ENCODE measurements at regions not wholly inside any gene's neighbourhood (a gene's known extent, or its start where the extent isn't known, plus 50 kb on each side); places are given as distances from the start of the nearest gene placed in this dataset.
"Not testable (repeated sequence)": the region's sequence is repeated elsewhere in the genome, so short reads cannot be mapped to it uniquely, and the experiment has no call there.

- H3K36me3 ChIP-seq: no peaks in the 10 kb centered on the region
- H3K4me3 ChIP-seq: no peak overlapping the region
- H3K9me3 ChIP-seq: peaks cover 3 to 13% of the 10 kb centered on the region in 2 donors
- no peaks in the 10 kb centered on the region for H3K27me3 ChIP-seq
- no peak for DNase-seq (ENCODE audit: low spot score in 2 of 2)
- no peak for TF ChIP-seq CTCF (IDR thresholded peaks at IDR 0.05)
- H3K4me1 ChIP-seq: no peaks in the 10 kb centered on the region
- H3K27ac ChIP-seq: no peak overlapping the region
- intact Hi-C loops (cut with DNase I): no loop called here
Measured at GRCh38 chr19:56980906-56981305, 138.9 kb upstream of the USP29 start.

- H3K4me3 ChIP-seq; H3K27me3 ChIP-seq; H3K27ac ChIP-seq; H3K36me3 ChIP-seq; intact Hi-C loops (cut with DNase I); DNase-seq (ENCODE audit: low spot score in 2 of 2); H3K4me1 ChIP-seq: not testable (repeated sequence)
- peaks cover 3 to 13% of the 10 kb centered on the region in 2 donors for H3K9me3 ChIP-seq
Measured at GRCh38 chr19:56981440-56981839, 138.3 kb upstream of the USP29 start.

GRCh38 chr19:56983171-56983570 is 136.6 kb upstream of the USP29 start:
- peaks cover 3 to 13% of the 10 kb centered on the region in 2 donors for H3K9me3 ChIP-seq

GRCh38 chr19:56983804-56984203 is 136.0 kb upstream of the USP29 start:
- no peaks in the 10 kb centered on the region for H3K4me1 ChIP-seq
- intact Hi-C loops (cut with DNase I): no loop called here
- no peak for DNase-seq (ENCODE audit: low spot score in 2 of 2)
- H3K27me3 ChIP-seq: no peaks in the 10 kb centered on the region
- H3K4me3 ChIP-seq: no peak overlapping the region
- no peak for TF ChIP-seq CTCF (IDR thresholded peaks at IDR 0.05)
- no peak overlapping the region for H3K27ac ChIP-seq
- H3K9me3 ChIP-seq: peaks cover 3 to 13% of the 10 kb centered on the region in 2 donors
- no peaks in the 10 kb centered on the region for H3K36me3 ChIP-seq

More at GRCh38 chr19:56983171-56983570, 136.6 kb upstream of the USP29 start:
- Histone ChIP-seq H3K36me3 (no peaks in the 10 kb centered on the region), H3K4me1 (no peaks in the 10 kb centered on the region), H3K4me3 (no peak overlapping the region), H3K27ac (no peak overlapping the region), H3K27me3 (no peaks in the 10 kb centered on the region)
- DNase-seq (ENCODE audit: low spot score in 2 of 2): no peak
- intact Hi-C loops (cut with DNase I): no loop called here
- no peak for TF ChIP-seq CTCF (IDR thresholded peaks at IDR 0.05)

GRCh38 chr19:56986386-56986785 is 133.4 kb upstream of the USP29 start:
- H3K27me3 ChIP-seq: no peaks in the 10 kb centered on the region
- H3K9me3 ChIP-seq: peaks cover 0 to 16% of the 10 kb centered on the region in 2 donors
- intact Hi-C loops (cut with DNase I): no loop called here
- H3K4me3 ChIP-seq: no peak overlapping the region
- H3K27ac ChIP-seq: no peak overlapping the region
- no peak for TF ChIP-seq CTCF (IDR thresholded peaks at IDR 0.05)
- no peak for DNase-seq (ENCODE audit: low spot score in 2 of 2)
- H3K36me3 ChIP-seq: no peaks in the 10 kb centered on the region
- no peaks in the 10 kb centered on the region for H3K4me1 ChIP-seq

GRCh38 chr19:56987184-56987583 is 132.6 kb upstream of the USP29 start:
- Histone ChIP-seq H3K4me1 (no peaks in the 10 kb centered on the region), H3K27ac (no peak overlapping the region), H3K36me3 (no peaks in the 10 kb centered on the region), H3K9me3 (peaks cover 0 to 13% of the 10 kb centered on the region in 2 donors), H3K27me3 (no peaks in the 10 kb centered on the region), H3K4me3 (no peak overlapping the region)
- intact Hi-C loops (cut with DNase I): no loop called here
- no peak for DNase-seq (ENCODE audit: low spot score in 2 of 2)
- TF ChIP-seq CTCF (IDR thresholded peaks at IDR 0.05): no peak
